PC-3 (cell line): ENCODE measurements at regions not wholly inside any gene's neighbourhood (a gene's known extent, or its start where the extent isn't known, plus 50 kb on each side); places are given as distances from the start of the nearest gene placed in this dataset.

Experiments
- ATAC-seq: fragments of 200-7000 bp; cut with Tn5 transposase; 2 replicates; pipeline ENCODE4 v1.9.1; 2020; ENCODE audit warnings: mild to moderate bottlenecking, moderate library complexity
- BruUV-seq: library from RNA; stranded (reverse); fragments of 400-500 nt; replicated peaks from 2 replicates; lab custom pipeline; 2021; lab: Mats Ljungman, UMichigan
- CTCF ChIA-PET: fragments of 300-600 bp; sonication (Branson Sonifier 250); formaldehyde crosslinking; loops from one replicate; lab custom pipeline; 2022; ENCODE audit warnings: antibody characterized with exemption; lab: Charles Lee
- POLR2A ChIA-PET: fragments of 300-600 bp; sonication (Branson Sonifier 250); formaldehyde crosslinking; loops from one replicate; lab custom pipeline; 2022; ENCODE audit warnings: antibody characterized with exemption; ENCODE audit not compliant: unreplicated experiment; lab: Charles Lee
- DNase-seq: peaks from one replicate; pipeline ENCODE4 v3.0.0-alpha.2; 2015
- H2AFZ ChIP-seq: fragments of 300-600 bp; sonication (generic); 2 replicates; pipeline ENCODE4 v1.6.0; 2016; ENCODE audit warnings: antibody characterized with exemption, low read length
- H3F3A ChIP-seq: fragments of 300-600 bp; sonication (generic); one replicate; pipeline ENCODE4 v1.6.0; 2017; ENCODE audit warnings: antibody characterized with exemption, low read length, control low read depth, mild to moderate bottlenecking; ENCODE audit not compliant: unreplicated experiment
- H3K27ac ChIP-seq: fragments of 300-600 bp; sonication (generic); 2 replicates; pipeline ENCODE4 v1.5.1; 2016; ENCODE audit warnings: mild to moderate bottlenecking, low read length
- H3K27me3 ChIP-seq: fragments of 300-600 bp; sonication (generic); 2 replicates; pipeline ENCODE4 v1.6.1; 2016; ENCODE audit warnings: low read length, mixed read lengths
- H3K36me3 ChIP-seq: fragments of 300-600 bp; sonication (generic); 2 replicates; pipeline ENCODE4 v1.6.1; 2016; ENCODE audit warnings: low read depth, mixed run types, low read length, mixed read lengths
- H3K4me1 ChIP-seq: fragments of 300-600 bp; sonication (generic); 2 replicates; pipeline ENCODE4 v1.5.1; 2016; ENCODE audit warnings: low read length; ENCODE audit not compliant: insufficient read depth
- H3K4me2 ChIP-seq: fragments of 300-600 bp; sonication (generic); 2 replicates; pipeline ENCODE4 v1.6.0; 2016; ENCODE audit warnings: low read length
- H3K4me3 ChIP-seq: fragments of 300-600 bp; sonication (generic); 2 replicates; pipeline ENCODE4 v1.5.1; 2016; ENCODE audit warnings: mild to moderate bottlenecking, low read length, mixed read lengths
- H3K79me2 ChIP-seq: fragments of 300-600 bp; sonication (generic); 2 replicates; pipeline ENCODE4 v1.6.1; 2017; ENCODE audit warnings: low read length, mixed read lengths
- H3K9ac ChIP-seq: fragments of 300-600 bp; sonication (generic); 2 replicates; pipeline ENCODE4 v1.6.0; 2016; ENCODE audit warnings: mild to moderate bottlenecking, low read length
- H3K9me2 ChIP-seq: fragments of 300-600 bp; sonication (generic); replicated peaks from 2 replicates; pipeline ENCODE4 v1.6.1; 2016; ENCODE audit warnings: mixed run types, low read length, mixed read lengths
- H3K9me3 ChIP-seq: fragments of 300-600 bp; sonication (generic); 2 replicates; pipeline ENCODE4 v1.6.1; 2016; ENCODE audit warnings: low read length, mixed read lengths
- H4K20me1 ChIP-seq: fragments of 300-600 bp; sonication (generic); 2 replicates; pipeline ENCODE4 v1.6.1; 2016; ENCODE audit warnings: low read length, mixed read lengths
- CTCF ChIP-seq: fragments of 300-600 bp; sonication (generic); conservative IDR thresholded peaks from 2 replicates; pipeline ENCODE4 v1.5.1; 2017; ENCODE audit warnings: antibody characterized with exemption, low read depth, mild to moderate bottlenecking, low read length
- EZH2 ChIP-seq: fragments of 300-600 bp; sonication (generic); IDR thresholded peaks from one replicate; pipeline ENCODE4 v1.6.1; 2017; ENCODE audit warnings: antibody characterized with exemption, mild to moderate bottlenecking, low read length; ENCODE audit not compliant: unreplicated experiment
- EZH2phosphoT487 ChIP-seq: fragments of 300-600 bp; sonication (generic); IDR thresholded peaks from 2 replicates; pipeline ENCODE4 v1.6.1; 2018; ENCODE audit warnings: mild to moderate bottlenecking, antibody characterized with exemption, low read length, borderline replicate concordance
- intact Hi-C: fragments of 100-400 bp; cut with micrococcal nuclease; formaldehyde crosslinking; loops from 2 replicates; pipeline ENCODE4 v1.9.0; 2023

GRCh38 chr6:170475118-170475517 lies 78.0 kb downstream of the PSMB1 start:
- no TSS peak for BruUV-seq
- ATAC-seq (no peak), DNase-seq (no peak)
- no peaks in the 10 kb centered on the region for H3K9me3 ChIP-seq
- no peaks in the 10 kb centered on the region for H3K4me1 ChIP-seq
- no peak overlapping the region for H3K27ac ChIP-seq
- no peaks in the 10 kb centered on the region for H3K36me3 ChIP-seq
- intact Hi-C loops, result no loop called here
- ChIA-PET CTCF (no interaction called here), POLR2A (no interaction called here)
- no peak overlapping the region for H3K4me3 ChIP-seq
- TF ChIP-seq EZH2, result no peak
- TF ChIP-seq EZH2phosphoT487, result no peak
- TF ChIP-seq CTCF, result no peak
- no peaks in the 10 kb centered on the region for H3K9me2 ChIP-seq
- H2AFZ ChIP-seq, result no peak overlapping the region
- no peaks in the 10 kb centered on the region for H4K20me1 ChIP-seq
- H3K9ac ChIP-seq, result no peak overlapping the region
- no peaks in the 10 kb centered on the region for H3K79me2 ChIP-seq
- peaks cover 16% of the 10 kb centered on the region; the same call in 1 of the 2 replicates for H3K27me3 ChIP-seq
- no peak overlapping the region for H3K4me2 ChIP-seq
- H3F3A ChIP-seq, result no peaks in the 10 kb centered on the region

- Histone ChIP-seq H3K9me3 (no peaks in the 10 kb centered on the region), H3K79me2 (no peaks in the 10 kb centered on the region), H3K27ac (no peak overlapping the region), H3K36me3 (no peaks in the 10 kb centered on the region), H4K20me1 (no peaks in the 10 kb centered on the region), H3K27me3 (peaks cover 16% of the 10 kb centered on the region; the same call in 1 of the 2 replicates), H3K4me3 (no peak overlapping the region), H3K4me2 (no peak overlapping the region), H2AFZ (no peak overlapping the region), H3K9ac (no peak overlapping the region), H3F3A (no peaks in the 10 kb centered on the region), H3K4me1 (no peaks in the 10 kb centered on the region), H3K9me2 (no peaks in the 10 kb centered on the region)
- no peak for TF ChIP-seq EZH2phosphoT487
- no peak for TF ChIP-seq EZH2
- TF ChIP-seq CTCF, result no peak
- DNase-seq (no peak), ATAC-seq (no peak)
- no TSS peak for BruUV-seq
- intact Hi-C loops, result no loop called here
- POLR2A ChIA-PET, result no interaction called here
- CTCF ChIA-PET, result no interaction called here
These were observed 79.3 kb downstream of the PSMB1 start for GRCh38 chr6:170473801-170474200.

GRCh38 chr6:170473301-170473717 lies 79.8 kb downstream of the PSMB1 start:
- no peaks in the 10 kb centered on the region for H3K36me3 ChIP-seq
- no peaks in the 10 kb centered on the region for H3F3A ChIP-seq
- H3K4me1 ChIP-seq, result no peaks in the 10 kb centered on the region
- DNase-seq (no peak), ATAC-seq (no peak; the same call in 1 of the 2 replicates)
- no peak overlapping the region for H3K27ac ChIP-seq
- no peak overlapping the region for H2AFZ ChIP-seq
- no peak overlapping the region for H3K9ac ChIP-seq
- H3K9me3 ChIP-seq, result no peaks in the 10 kb centered on the region
- no peak overlapping the region for H3K4me2 ChIP-seq
- TF ChIP-seq CTCF, result no peak
- TF ChIP-seq EZH2phosphoT487, result no peak
- TF ChIP-seq EZH2, result no peak
- no peaks in the 10 kb centered on the region for H4K20me1 ChIP-seq
- no TSS peak for BruUV-seq
- peaks cover 16% of the 10 kb centered on the region; the same call in 1 of the 2 replicates for H3K27me3 ChIP-seq
- H3K79me2 ChIP-seq, result no peaks in the 10 kb centered on the region
- H3K4me3 ChIP-seq, result no peak overlapping the region
- POLR2A ChIA-PET, result no interaction called here
- intact Hi-C loops, result no loop called here
- CTCF ChIA-PET, result no interaction called here
- no peaks in the 10 kb centered on the region for H3K9me2 ChIP-seq
